ENCODE measurements at regions not wholly inside any gene's neighbourhood (a gene's known extent, or its start where the extent isn't known, plus 50 kb on each side); places are given as distances from the start of the nearest gene placed in this dataset.

DNA sequence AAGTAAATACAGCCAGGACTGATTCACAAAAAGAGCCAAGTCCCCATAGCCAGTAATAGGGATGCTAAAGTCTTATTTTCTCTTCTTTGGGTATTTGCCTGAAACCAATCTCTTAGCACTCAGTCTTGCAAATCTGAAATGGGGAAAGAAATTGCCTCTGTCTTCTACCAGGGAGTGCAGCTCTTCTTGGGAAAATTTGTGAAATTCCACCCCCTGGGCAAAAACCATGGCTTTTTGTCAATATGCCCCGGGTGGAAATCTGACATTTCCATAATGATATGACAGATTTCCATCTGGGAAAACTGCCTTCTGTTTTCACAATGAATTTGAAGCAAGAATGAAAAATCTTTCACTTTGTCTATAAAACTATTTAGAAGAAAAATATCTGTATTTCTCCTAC, 628.1 kb downstream of the BCL11A start:
- no peak for DNase-seq (ENCODE audit: low read depth, low spot score)

DNA sequence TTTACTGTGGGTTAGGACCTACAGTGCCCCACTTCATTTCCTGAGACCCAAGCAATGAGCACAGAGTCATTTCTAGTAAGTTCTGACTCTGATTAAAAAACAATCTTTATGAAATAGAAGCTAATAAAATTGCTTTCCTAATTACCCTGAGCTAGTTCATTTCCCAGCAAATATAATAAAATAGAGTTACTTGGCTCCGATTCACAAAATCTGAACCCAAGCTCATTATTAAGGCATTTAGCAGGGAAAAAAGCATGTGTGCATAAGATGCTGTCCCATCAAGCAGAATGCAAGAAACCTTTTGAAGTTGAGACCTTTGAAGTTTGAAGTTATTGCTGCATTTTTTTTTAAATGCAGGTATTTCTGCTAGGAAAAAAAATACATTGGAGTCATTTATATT, 629.1 kb downstream of the BCL11A start:
- no peak for DNase-seq (ENCODE audit: low read depth, low spot score)

GRCh38 chr2:59922450-59922849, 631.0 kb downstream of the BCL11A start:
- no peak for DNase-seq (ENCODE audit: low read depth, low spot score)

GRCh38 chr2:59921743-59922142, 631.7 kb downstream of the BCL11A start:
- DNase-seq (ENCODE audit: low read depth, low spot score) = no peak

DNA sequence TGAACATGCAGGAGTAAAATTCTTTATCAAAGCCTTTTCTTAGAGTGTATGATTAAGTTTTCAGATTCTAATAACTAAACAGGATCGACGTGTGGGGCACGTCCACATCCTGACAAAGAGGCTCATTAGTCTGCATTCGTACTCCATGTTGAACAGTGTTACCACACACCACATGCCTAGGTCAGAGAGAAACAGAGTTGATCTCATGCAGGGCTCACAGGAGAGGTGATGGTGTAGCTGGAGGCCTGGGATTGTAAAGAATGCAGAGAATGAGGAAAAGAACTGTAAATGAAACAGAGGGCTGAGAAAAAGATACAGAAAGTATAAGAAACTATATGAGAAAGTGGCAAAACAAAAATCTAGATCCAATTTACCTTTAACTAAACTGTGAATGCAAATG, 632.5 kb downstream of the BCL11A start:
- no peak for DNase-seq (ENCODE audit: low read depth, low spot score)

GRCh38 chr2:59920307-59920706, 633.1 kb downstream of the BCL11A start:
- no peak for DNase-seq (ENCODE audit: low read depth, low spot score)

GRCh38 chr2:59919579-59919978, 633.9 kb downstream of the BCL11A start:
- no peak for DNase-seq (ENCODE audit: low read depth, low spot score)

GRCh38 chr2:59912042-59912441, 641.4 kb downstream of the BCL11A start:
- no peak for DNase-seq (ENCODE audit: low read depth, low spot score)

DNA sequence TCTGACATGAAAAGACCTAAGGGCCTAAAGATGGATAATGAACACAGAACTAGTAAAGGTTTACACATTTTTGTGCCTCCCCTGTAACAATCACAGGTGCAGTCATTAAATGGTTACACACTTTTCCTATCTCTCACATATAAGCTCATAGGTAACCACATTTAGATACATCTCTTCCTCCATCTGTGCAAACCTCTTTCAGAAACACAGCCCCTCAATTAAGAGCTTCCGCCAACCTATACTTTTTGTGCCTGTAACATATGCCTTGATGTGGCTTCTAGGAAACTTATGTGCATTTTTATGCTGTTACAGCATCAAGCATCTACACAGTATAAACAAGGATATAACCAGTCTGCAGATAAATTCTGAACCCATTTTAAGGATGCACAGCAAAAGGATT, 643.3 kb downstream of the BCL11A start:
- no peak for DNase-seq (ENCODE audit: low read depth, low spot score)

DNA sequence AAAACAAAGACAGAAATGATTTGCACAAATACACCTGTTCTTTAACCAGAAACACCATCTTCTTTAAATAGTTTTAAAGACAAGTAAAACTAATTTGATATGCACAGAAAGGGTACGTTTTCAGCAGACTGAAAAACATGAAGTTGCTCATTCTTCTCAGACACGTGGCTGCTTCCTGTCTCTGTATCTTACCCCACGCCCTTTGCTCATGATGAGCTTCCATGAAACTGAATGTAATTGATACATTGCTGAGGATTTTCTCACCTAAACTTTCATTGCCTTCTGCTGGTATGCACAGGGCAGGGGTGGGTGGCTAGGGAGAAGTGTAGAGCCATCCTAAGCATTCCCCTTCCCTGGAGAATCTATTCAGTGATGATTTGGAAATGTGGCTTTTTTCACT, 644.3 kb downstream of the BCL11A start:
- no peak for DNase-seq (ENCODE audit: low read depth, low spot score)

DNA sequence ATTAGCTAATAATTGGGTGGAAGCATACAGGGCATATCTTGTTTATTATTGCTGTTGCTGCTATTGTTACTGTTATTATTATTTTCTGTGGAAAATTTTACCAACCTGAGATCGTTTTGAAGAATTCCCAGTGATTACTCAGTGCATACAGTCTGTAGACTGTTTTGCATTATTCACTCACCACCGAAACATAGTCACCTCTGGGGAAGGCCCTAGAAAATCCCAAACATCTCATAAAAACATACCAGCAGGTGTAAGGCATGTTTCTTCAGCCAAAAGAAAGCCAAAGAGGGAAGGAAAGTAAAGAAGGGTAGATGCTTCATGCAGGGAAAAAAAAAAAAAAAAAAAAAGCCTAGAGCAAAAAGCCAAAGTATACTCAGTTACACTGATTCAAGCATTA, 647.7 kb downstream of the BCL11A start:
- no peak for DNase-seq (ENCODE audit: low read depth, low spot score)

DNA sequence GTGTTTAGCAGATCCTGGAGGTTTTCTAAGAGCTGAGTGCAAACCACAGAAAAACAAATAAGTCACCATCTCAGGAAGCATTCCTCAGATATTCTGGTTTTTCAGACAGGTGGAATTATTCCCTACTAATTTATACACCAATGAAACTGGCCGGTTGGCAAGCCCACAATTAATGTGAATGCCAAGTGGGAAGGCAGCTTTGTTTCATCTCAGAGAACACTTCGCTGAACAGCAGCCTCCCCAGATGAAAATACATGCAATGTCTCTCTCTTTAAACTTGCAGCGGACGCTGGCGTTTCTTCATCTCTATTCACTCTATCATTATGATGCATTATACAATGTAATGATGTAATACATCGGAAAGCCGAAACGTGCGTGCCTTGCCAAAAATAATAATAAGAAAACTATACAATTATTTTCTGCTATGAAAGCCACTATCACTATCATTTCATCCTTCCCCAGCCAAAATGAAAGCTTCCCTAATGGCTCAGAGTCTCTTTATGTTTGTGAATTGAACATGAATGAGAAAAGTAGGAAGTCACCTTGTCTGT, 649.4 kb downstream of the BCL11A start:
- DNase-seq (ENCODE audit: low read depth, low spot score) = no peak

DNA sequence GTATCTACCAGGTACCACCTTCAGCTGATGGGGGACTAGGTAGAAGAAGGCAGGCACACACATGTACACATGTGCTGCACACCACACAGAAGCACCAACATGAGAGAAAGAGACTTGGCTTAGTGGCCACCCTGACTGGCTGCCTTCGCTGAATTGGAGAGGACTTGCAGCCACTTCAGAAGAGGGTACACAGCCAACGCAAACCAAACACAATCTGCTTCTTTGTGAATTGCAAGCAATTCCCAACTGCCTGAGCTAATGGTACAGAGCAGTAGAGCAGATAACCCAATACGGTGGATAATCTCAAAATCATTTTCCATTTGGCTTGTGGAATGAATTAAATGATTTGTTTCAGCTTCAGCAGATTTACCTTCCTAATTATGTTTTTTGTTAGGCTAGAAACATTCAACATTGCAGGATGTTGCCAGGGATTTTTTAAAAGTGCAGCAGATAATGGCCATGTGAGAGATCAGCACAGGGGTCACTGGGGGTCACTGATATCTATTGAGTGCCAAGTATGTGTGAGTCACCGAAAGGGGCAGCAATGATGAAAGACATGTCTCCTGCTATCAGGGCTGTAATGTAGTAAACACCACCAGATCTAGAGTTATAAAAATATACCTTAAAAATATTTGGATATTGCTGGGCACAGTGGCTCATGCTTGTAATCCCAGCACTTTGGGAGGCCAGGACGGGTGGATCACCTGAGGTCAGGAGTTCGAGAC, 652.6 kb downstream of the BCL11A start:
- no peak for DNase-seq (ENCODE audit: low read depth, low spot score)

GRCh38 chr2:59899692-59900091, 653.8 kb downstream of the BCL11A start:
- DNase-seq (ENCODE audit: low read depth, low spot score) = no peak

- no peak for DNase-seq (ENCODE audit: low read depth, low spot score)
Observed at GRCh38 chr2:59896499-59897245, 656.8 kb downstream of the BCL11A start.

- DNase-seq (ENCODE audit: low read depth, low spot score) = no peak
Observed at GRCh38 chr2:59893612-59894011, 659.8 kb downstream of the BCL11A start.

- no peak for DNase-seq (ENCODE audit: low read depth, low spot score)
Observed at GRCh38 chr2:59892398-59892797, 661.1 kb downstream of the BCL11A start.

DNA sequence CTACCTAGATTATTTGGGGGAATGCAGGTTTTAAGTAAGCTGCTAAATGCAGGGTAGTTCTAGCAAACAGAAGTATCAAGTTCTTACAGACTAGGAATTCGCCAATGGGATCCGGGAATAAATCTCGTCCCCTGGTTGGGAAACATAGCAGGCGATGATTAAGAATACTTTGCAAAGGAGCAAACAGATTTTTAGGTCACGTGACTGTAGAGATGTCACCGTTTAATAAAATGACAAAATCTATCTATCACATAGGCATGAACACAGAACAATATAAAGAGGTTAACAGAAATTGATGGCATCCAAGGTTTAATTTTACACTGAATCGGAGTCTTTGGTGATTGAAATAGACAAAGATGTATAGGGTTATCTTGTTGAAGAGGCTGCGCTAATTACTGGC, 664.1 kb downstream of the BCL11A start:
- no peak for DNase-seq (ENCODE audit: low read depth, low spot score)

DNA sequence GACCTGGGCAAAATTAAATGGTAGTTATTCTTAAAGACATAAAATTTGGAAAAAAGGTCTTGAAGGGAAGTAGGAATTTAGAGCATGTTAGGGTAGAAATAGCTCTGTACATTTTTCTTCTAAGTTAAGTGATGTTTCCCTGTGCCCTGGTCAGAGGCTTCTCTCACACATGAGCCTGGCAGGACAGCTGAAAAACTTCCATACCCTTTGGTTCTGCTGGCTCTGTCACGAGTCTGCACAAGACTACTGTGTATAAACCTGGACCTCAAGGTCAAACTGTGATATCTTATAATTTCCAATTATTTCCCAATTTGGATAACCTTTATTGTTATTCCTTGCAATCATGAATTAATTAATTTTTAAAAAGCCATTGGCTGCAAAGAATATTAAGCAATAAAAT, 664.7 kb downstream of the BCL11A start:
- no peak for DNase-seq (ENCODE audit: low read depth, low spot score)

DNA sequence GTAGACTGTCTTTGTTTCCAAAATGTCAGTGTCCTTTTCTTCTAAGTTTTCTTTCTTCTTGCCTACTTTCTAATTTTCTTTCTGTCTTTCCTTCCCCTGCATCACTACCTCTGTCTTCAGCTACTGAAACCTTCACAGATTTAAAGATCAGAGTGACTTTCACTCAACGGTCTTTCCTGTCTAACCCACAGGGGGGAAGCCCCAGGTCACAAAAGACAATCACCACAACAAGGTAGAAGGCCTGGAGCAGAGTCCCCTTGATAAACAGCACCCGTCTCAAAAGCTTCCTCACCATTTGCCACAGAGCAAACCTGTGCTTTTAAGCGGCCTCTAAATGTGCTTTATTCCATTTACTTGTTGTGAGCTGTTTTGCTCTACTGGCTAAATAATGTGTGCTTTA, 665.4 kb downstream of the BCL11A start:
- no peak for DNase-seq (ENCODE audit: low read depth, low spot score)

DNA sequence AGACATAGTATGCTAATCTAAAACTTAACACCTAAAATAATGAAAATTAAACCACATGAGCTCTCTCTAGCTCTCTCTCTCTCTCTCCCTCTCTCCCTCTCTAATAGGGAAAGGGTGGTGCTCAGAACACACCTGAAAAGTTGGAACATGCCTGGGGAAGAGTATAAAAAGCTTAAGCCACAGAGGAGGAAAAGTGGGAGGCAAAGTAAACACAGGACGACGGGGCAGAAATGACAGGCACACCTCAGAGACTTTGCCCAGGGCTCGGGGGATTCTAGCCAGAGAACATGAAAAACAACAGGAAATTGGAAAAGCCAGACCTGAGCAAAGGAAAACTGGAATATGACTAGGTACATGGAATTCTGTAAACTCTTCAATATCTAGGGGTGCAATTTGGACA, 666.1 kb downstream of the BCL11A start:
- DNase-seq (ENCODE audit: low read depth, low spot score) = no peak

- DNase-seq (ENCODE audit: low read depth, low spot score) = no peak
Observed at GRCh38 chr2:59886759-59887158, 666.7 kb downstream of the BCL11A start.

GRCh38 chr2:59885541-59885940, 667.9 kb downstream of the BCL11A start:
- DNase-seq (ENCODE audit: low read depth, low spot score) = no peak

Measured in iPS DF 19.7 (cell line).